ENCODE measurements at regions not wholly inside any gene's neighbourhood (a gene's known extent, or its start where the extent isn't known, plus 50 kb on each side); places are given as distances from the start of the nearest gene placed in this dataset.
A peak's percentile ranks its signal among the peaks of the same experiment; 100 is the strongest.

DNA sequence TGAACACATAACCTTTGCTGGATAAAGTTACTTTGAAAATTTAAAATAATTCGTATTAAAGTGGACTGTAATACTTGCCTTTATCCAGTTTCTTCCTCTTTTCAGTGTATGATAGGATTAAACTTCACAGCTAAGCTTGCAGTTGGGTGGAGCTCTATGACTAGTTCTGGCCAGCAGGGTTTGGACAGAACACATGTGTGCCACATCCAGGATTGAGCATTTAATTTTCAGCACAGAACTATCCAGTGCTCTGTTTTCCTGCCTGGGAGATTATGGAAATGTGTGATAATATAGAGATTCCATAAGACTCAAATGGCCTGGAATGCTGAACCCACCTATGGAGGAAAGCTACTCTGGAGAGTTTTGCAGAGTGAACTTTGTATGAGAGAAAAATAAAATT, 200.2 kb downstream of the OSR1 start:
- H3K56ac ChIP-seq (ENCODE audit: extremely low read depth, insufficient read depth, low read length): no peak overlapping the region
- TF ChIP-seq CTCF (conservative IDR thresholded peaks at IDR 0.05; ENCODE audit: low read depth, low read length) (peak; percentile 13; the same call in 1 of the 2 replicates), NFE2L2 (IDR thresholded peaks at IDR 0.05; ENCODE audit: low read depth, low read length) (no peak), SMC3 (IDR thresholded peaks at IDR 0.05; ENCODE audit: low read depth, low read length) (no peak)
- H3K36me3 ChIP-seq (ENCODE audit: control insufficient read depth, insufficient read depth, low read length): no peaks in the 10 kb centered on the region
- no peak overlapping the region for H3K23ac ChIP-seq (ENCODE audit: low read depth, low read length)
- H4K8ac ChIP-seq (ENCODE audit: low read depth in 2 of 2, low read length in 2 of 2): no peak overlapping the region
- H2AK9ac ChIP-seq (replicated peaks; ENCODE audit: low read depth, low read length, poor library complexity): no peak overlapping the region
- H3K4me1 ChIP-seq (ENCODE audit: control insufficient read depth, insufficient read depth, low read length): no peaks in the 10 kb centered on the region
- H3K4ac ChIP-seq (ENCODE audit: low read depth, low read length): no peak overlapping the region
- in situ Hi-C loops (cut with MboI; ENCODE audit: low sequenced_read_pairs): no loop called here
- H3K79me1 ChIP-seq (ENCODE audit: low read depth in 1 of 2, low read length in 2 of 2): no peaks in the 10 kb centered on the region
- H3K4me3 ChIP-seq (ENCODE audit: insufficient read depth, low read depth, low read length): no peak overlapping the region
- no peak overlapping the region for H3K18ac ChIP-seq (ENCODE audit: low read depth, low read length)
- dilution Hi-C loops (cut with HindIII; ENCODE audit: low sequenced_read_pairs, unreplicated experiment): no loop called here
- H2BK15ac ChIP-seq (ENCODE audit: low read depth, low read length): no peak overlapping the region
- H4K5ac ChIP-seq (ENCODE audit: low read depth, low read length): no peak overlapping the region
- ATAC-seq (ENCODE audit: low read depth) (no peak), DNase-seq (peak; percentile 19)
- no TSS peak for BruUV-seq (replicated peaks)
- H2BK20ac ChIP-seq (ENCODE audit: low read depth, low read length): no peak overlapping the region
- WGBS, 2 experiments (ENCODE audit: extremely low coverage in 2 of 2, insufficient read length in 1 of 2): no CpG with 5 or more reads among the region's 1 CpG
- ChIA-PET POLR2A (ENCODE audit: unreplicated experiment) (no interaction called here), CTCF (interaction anchor here (1.1 kb wide), 1 partner anchor 10 kb away, joined by 4 read pairs; no protein-coding TSS in a partner anchor)
- no peak overlapping the region for H2AFZ ChIP-seq (replicated peaks; ENCODE audit: low read length, poor library complexity)
- no peak overlapping the region for H3K27ac ChIP-seq (ENCODE audit: insufficient read depth, low read length)
- no peak overlapping the region for H3K9ac ChIP-seq (ENCODE audit: low read depth, low read length)
- no peak overlapping the region for H3K4me2 ChIP-seq (ENCODE audit: low read depth, low read length)
- H2AK5ac ChIP-seq (ENCODE audit: low read depth, low read length): no peak overlapping the region
- H2BK5ac ChIP-seq (ENCODE audit: low read depth, low read length, poor library complexity, severe bottlenecking): no peak overlapping the region
- H3K9me3 ChIP-seq (ENCODE audit: control insufficient read depth, insufficient read depth, low read length): peaks cover 3% of the 10 kb centered on the region; the same call in 1 of the 2 replicates
- intact Hi-C loops (cut with micrococcal nuclease): no loop called here
- no peak overlapping the region for H4K91ac ChIP-seq (ENCODE audit: insufficient read depth, low read depth, low read length)
- H3K14ac ChIP-seq (replicated peaks; ENCODE audit: low read depth, low read length): no peak overlapping the region
- H3K27me3 ChIP-seq (ENCODE audit: control insufficient read depth, insufficient read depth, low read length): no peaks in the 10 kb centered on the region
- H3K9me1 ChIP-seq (ENCODE audit: insufficient read depth, low read length): no peaks in the 10 kb centered on the region
- H4K20me1 ChIP-seq (ENCODE audit: insufficient read depth, low read length): no peaks in the 10 kb centered on the region
- H2BK120ac ChIP-seq (ENCODE audit: low read depth, low read length): no peak overlapping the region

Measured in IMR-90 (cell line).